HEK293 (cell line): ENCODE measurements at regions not wholly inside any gene's neighbourhood (a gene's known extent, or its start where the extent isn't known, plus 50 kb on each side); places are given as distances from the start of the nearest gene placed in this dataset.

Source experiments
- HOXD13 ChIP-seq: sonication (generic); formaldehyde crosslinking; IDR thresholded peaks from 2 replicates; pipeline ENCODE4 v1.8.0; 2022; ENCODE audit warnings: missing genetic modification reagents, borderline replicate concordance
- IKZF3 ChIP-seq: fragments of 450-650 bp; IDR thresholded peaks from 2 replicates; pipeline ENCODE4 v1.5.0; 2018; ENCODE audit warnings: missing biosample characterization, mild to moderate bottlenecking, missing genetic modification characterization, moderate library complexity
- KLF16 ChIP-seq: fragments of 450-650 bp; formaldehyde crosslinking; IDR thresholded peaks from 2 replicates; pipeline ENCODE4 v1.5.1; 2017; ENCODE audit warnings: missing biosample characterization, missing genetic modification characterization
- PATZ1 ChIP-seq: fragments of 450-650 bp; formaldehyde crosslinking; IDR thresholded peaks from 2 replicates; pipeline ENCODE4 v1.5.1; 2016; ENCODE audit warnings: missing biosample characterization, missing genetic modification characterization
- PRDM4 ChIP-seq: fragments of 450-650 bp; formaldehyde crosslinking; IDR thresholded peaks from 2 replicates; pipeline ENCODE4 v1.5.1; 2017; ENCODE audit warnings: missing biosample characterization, missing genetic modification characterization
- RBAK ChIP-seq: fragments of 450-650 bp; formaldehyde crosslinking; IDR thresholded peaks from 2 replicates; pipeline ENCODE4 v1.5.1; 2016; ENCODE audit warnings: missing biosample characterization, missing genetic modification characterization
- SALL2 ChIP-seq: fragments of 450-650 bp; formaldehyde crosslinking; IDR thresholded peaks from 2 replicates; pipeline ENCODE4 v1.5.0; 2017; ENCODE audit warnings: missing biosample characterization, mild to moderate bottlenecking, missing genetic modification characterization, borderline replicate concordance
- SP3 ChIP-seq: fragments of 450-650 bp; formaldehyde crosslinking; IDR thresholded peaks from 2 replicates; pipeline ENCODE4 v1.5.1; 2016; ENCODE audit warnings: missing biosample characterization, missing genetic modification characterization
- ZEB2 ChIP-seq: fragments of 450-650 bp; formaldehyde crosslinking; IDR thresholded peaks from 2 replicates; pipeline ENCODE4 v1.5.1; 2016; ENCODE audit warnings: missing biosample characterization, missing genetic modification characterization
- ZFP3 ChIP-seq: fragments of 450-650 bp; formaldehyde crosslinking; IDR thresholded peaks from 2 replicates; pipeline ENCODE4 v1.5.1; 2016; ENCODE audit warnings: low read depth, missing biosample characterization, missing genetic modification characterization
- ZFP37 ChIP-seq: fragments of 450-650 bp; formaldehyde crosslinking; IDR thresholded peaks from 2 replicates; pipeline ENCODE4 v1.5.1; 2016; ENCODE audit warnings: missing biosample characterization, missing genetic modification characterization
- ZNF174 ChIP-seq: fragments of 450-650 bp; formaldehyde crosslinking; IDR thresholded peaks from 2 replicates; pipeline ENCODE4 v1.5.0; 2017; ENCODE audit warnings: missing biosample characterization, mild to moderate bottlenecking, missing genetic modification characterization
- ZNF391 ChIP-seq: fragments of 450-650 bp; formaldehyde crosslinking; IDR thresholded peaks from 2 replicates; pipeline ENCODE4 v1.5.1; 2016; ENCODE audit warnings: low read depth, missing biosample characterization, missing genetic modification characterization, borderline replicate concordance
- ZNF423 ChIP-seq: fragments of 450-650 bp; formaldehyde crosslinking; IDR thresholded peaks from 2 replicates; pipeline ENCODE4 v1.5.1; 2016; ENCODE audit warnings: missing biosample characterization, missing genetic modification characterization
- ZNF510 ChIP-seq: fragments of 450-650 bp; formaldehyde crosslinking; IDR thresholded peaks from 2 replicates; pipeline ENCODE4 v1.5.1; 2018; ENCODE audit warnings: mild to moderate bottlenecking, missing genetic modification characterization, missing biosample characterization; ENCODE audit not compliant: insufficient replicate concordance
- ZNF658 ChIP-seq: fragments of 450-650 bp; formaldehyde crosslinking; IDR thresholded peaks from 2 replicates; pipeline ENCODE4; 2016; ENCODE audit warnings: missing biosample characterization, missing genetic modification characterization
- ZNF837 ChIP-seq: fragments of 450-650 bp; formaldehyde crosslinking; IDR thresholded peaks from 2 replicates; pipeline ENCODE4 v1.5.1; 2016; ENCODE audit warnings: missing biosample characterization, missing genetic modification characterization
- ZSCAN4 ChIP-seq: fragments of 450-650 bp; formaldehyde crosslinking; IDR thresholded peaks from 2 replicates; pipeline ENCODE4 v1.5.1; 2017; ENCODE audit warnings: missing biosample characterization, missing genetic modification characterization
- TF ChIP-seq, protein P1 (sequence below): fragments of 450-650 bp; formaldehyde crosslinking; IDR thresholded peaks from 2 replicates; pipeline ENCODE4 v1.5.1; 2017; ENCODE audit warnings: missing biosample characterization, missing genetic modification characterization
- TF ChIP-seq, protein P2 (sequence below): fragments of 450-650 bp; formaldehyde crosslinking; IDR thresholded peaks from 2 replicates; pipeline ENCODE4 v1.5.1; 2016; ENCODE audit warnings: missing biosample characterization, missing genetic modification characterization

- TF ChIP-seq ZFP37 (no peak), PATZ1 (no peak), ZNF423 (tag by site-specific recombination) (no peak), ZNF174 (tag by site-specific recombination) (no peak), SALL2 (tag by site-specific recombination) (no peak), ZEB2 (tag by site-specific recombination) (no peak), ZNF837 (tag by site-specific recombination) (no peak), ZNF658 (tag by site-specific recombination) (no peak), HOXD13 (CRISPR knock-in tag) (no peak), PRDM4 (tag by site-specific recombination) (no peak), ZFP3 (no peak), SP3 (tag by site-specific recombination) (no peak), ZNF510 (no peak), ZSCAN4 (tag by site-specific recombination) (no peak), KLF16 (tag by site-specific recombination) (no peak), IKZF3 (tag by site-specific recombination) (no peak), RBAK (tag by site-specific recombination) (no peak), ZNF391 (tag by site-specific recombination) (no peak)
- TF ChIP-seq, protein P1, sequence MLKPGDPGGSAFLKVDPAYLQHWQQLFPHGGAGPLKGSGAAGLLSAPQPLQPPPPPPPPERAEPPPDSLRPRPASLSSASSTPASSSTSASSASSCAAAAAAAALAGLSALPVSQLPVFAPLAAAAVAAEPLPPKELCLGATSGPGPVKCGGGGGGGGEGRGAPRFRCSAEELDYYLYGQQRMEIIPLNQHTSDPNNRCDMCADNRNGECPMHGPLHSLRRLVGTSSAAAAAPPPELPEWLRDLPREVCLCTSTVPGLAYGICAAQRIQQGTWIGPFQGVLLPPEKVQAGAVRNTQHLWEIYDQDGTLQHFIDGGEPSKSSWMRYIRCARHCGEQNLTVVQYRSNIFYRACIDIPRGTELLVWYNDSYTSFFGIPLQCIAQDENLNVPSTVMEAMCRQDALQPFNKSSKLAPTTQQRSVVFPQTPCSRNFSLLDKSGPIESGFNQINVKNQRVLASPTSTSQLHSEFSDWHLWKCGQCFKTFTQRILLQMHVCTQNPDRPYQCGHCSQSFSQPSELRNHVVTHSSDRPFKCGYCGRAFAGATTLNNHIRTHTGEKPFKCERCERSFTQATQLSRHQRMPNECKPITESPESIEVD (tag by site-specific recombination), result peak; percentile 46; the same call in 1 of the 2 replicates
- TF ChIP-seq, protein P2, sequence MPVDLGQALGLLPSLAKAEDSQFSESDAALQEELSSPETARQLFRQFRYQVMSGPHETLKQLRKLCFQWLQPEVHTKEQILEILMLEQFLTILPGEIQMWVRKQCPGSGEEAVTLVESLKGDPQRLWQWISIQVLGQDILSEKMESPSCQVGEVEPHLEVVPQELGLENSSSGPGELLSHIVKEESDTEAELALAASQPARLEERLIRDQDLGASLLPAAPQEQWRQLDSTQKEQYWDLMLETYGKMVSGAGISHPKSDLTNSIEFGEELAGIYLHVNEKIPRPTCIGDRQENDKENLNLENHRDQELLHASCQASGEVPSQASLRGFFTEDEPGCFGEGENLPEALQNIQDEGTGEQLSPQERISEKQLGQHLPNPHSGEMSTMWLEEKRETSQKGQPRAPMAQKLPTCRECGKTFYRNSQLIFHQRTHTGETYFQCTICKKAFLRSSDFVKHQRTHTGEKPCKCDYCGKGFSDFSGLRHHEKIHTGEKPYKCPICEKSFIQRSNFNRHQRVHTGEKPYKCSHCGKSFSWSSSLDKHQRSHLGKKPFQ, result peak; percentile 68; the same call in 1 of the 2 replicates
Observed at GRCh38 chr10:129364949-129365348, 102.1 kb upstream of the MGMT start (continued).
